Neural crest cell (in vitro differentiated cells): ENCODE measurements at regions not wholly inside any gene's neighbourhood (a gene's known extent, or its start where the extent isn't known, plus 50 kb on each side); places are given as distances from the start of the nearest gene placed in this dataset.

Experiments used
- DNase-seq: peaks from one replicate; pipeline ENCODE4 v3.0.0; 2021; ENCODE audit warnings: low read depth, mixed read lengths, low spot score
- H3K27ac Mint-ChIP-seq: one replicate; pipeline ENCODE4 v1.8.0; 2021; ENCODE audit warnings: mild to moderate bottlenecking, mixed read lengths; ENCODE audit not compliant: unreplicated experiment
- H3K27me3 Mint-ChIP-seq: 2 replicates; pipeline ENCODE4 v1.8.0; 2021; ENCODE audit warnings: low read depth, mild to moderate bottlenecking, mixed read lengths
- H3K36me3 Mint-ChIP-seq: 2 replicates; pipeline ENCODE4 v1.8.0; 2021; ENCODE audit warnings: low read depth, mild to moderate bottlenecking, mixed read lengths
- H3K4me1 Mint-ChIP-seq: 2 replicates; pipeline ENCODE4 v1.8.0; 2021; ENCODE audit warnings: mixed read lengths
- H3K4me3 Mint-ChIP-seq: one replicate; pipeline ENCODE4 v1.8.0; 2021; ENCODE audit warnings: mild to moderate bottlenecking, mixed read lengths
- H3K9me3 Mint-ChIP-seq: 2 replicates; pipeline ENCODE4 v1.8.0; 2021; ENCODE audit warnings: mixed read lengths
- CTCF ChIP-seq: fragments of 200-600 bp; sonication (generic); conservative IDR thresholded peaks from 2 replicates; pipeline ENCODE4 v1.5.0; 2021; ENCODE audit warnings: antibody characterized with exemption, mild to moderate bottlenecking

GRCh38 chr2:217297096-217297495 is 437.2 kb upstream of the TNP1 start:
- Mint-ChIP-seq H3K27me3 (no peaks in the 10 kb centered on the region), H3K4me1 (peaks cover 9% of the 10 kb centered on the region), H3K9me3 (peaks cover 7% of the 10 kb centered on the region), H3K27ac (no peak overlapping the region), H3K4me3 (no peak overlapping the region), H3K36me3 (peaks cover 12% of the 10 kb centered on the region)
- TF ChIP-seq CTCF: no peak
- DNase-seq: no peak

- no peak for DNase-seq
- Mint-ChIP-seq H3K27me3 (no peaks in the 10 kb centered on the region), H3K9me3 (peaks cover 7% of the 10 kb centered on the region), H3K27ac (no peak overlapping the region), H3K36me3 (peaks cover 15% of the 10 kb centered on the region), H3K4me3 (no peak overlapping the region), H3K4me1 (peaks cover 18% of the 10 kb centered on the region)
- no peak for TF ChIP-seq CTCF
Measured at GRCh38 chr2:217294818-217295217, 435.0 kb upstream of the TNP1 start.

- Mint-ChIP-seq H3K9me3 (peaks cover 7% of the 10 kb centered on the region), H3K4me1 (peaks cover 24% of the 10 kb centered on the region), H3K4me3 (no peak overlapping the region), H3K27ac (no peak overlapping the region), H3K27me3 (no peaks in the 10 kb centered on the region), H3K36me3 (peaks cover 16% of the 10 kb centered on the region)
- no peak for TF ChIP-seq CTCF
- DNase-seq: no peak
Measured at GRCh38 chr2:217294211-217294610, 434.3 kb upstream of the TNP1 start.

DNA sequence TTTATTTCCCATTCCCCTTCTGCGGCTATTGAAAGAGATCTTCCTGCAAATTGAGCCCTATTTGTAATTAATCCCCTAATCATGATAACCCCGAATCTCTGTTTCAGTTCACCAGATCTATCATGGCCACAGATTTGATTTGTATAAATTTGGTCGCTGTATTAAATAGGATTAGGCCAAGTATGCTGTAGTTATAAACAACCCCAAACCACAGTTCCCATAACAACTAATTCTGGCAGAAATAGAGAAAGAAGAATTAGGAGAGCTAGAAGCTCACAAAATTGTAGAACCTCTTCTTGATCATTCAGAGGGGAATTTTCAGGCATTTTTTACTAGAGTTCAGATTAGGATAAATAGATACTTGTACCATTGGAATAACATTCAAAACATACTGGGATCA is 433.7 kb upstream of the TNP1 start:
- Mint-ChIP-seq H3K27me3 (no peaks in the 10 kb centered on the region), H3K27ac (peak overlapping the region; percentile 5), H3K4me3 (no peak overlapping the region), H3K36me3 (peaks cover 16% of the 10 kb centered on the region), H3K4me1 (peaks cover 30% of the 10 kb centered on the region), H3K9me3 (peaks cover 7% of the 10 kb centered on the region)
- DNase-seq: no peak
- no peak for TF ChIP-seq CTCF

- Mint-ChIP-seq H3K9me3 (peaks cover 8% of the 10 kb centered on the region), H3K4me3 (no peak overlapping the region), H3K27me3 (no peaks in the 10 kb centered on the region), H3K4me1 (peaks cover 30% of the 10 kb centered on the region), H3K27ac (no peak overlapping the region), H3K36me3 (peaks cover 16% of the 10 kb centered on the region)
- no peak for TF ChIP-seq CTCF
- no peak for DNase-seq
Measured at GRCh38 chr2:217293046-217293445, 433.2 kb upstream of the TNP1 start.

GRCh38 chr2:217291259-217291658 is 431.4 kb upstream of the TNP1 start:
- peaks cover 30% of the 10 kb centered on the region for H3K4me1 Mint-ChIP-seq
- H3K27ac Mint-ChIP-seq: no peak overlapping the region
- no peak for TF ChIP-seq CTCF
- no peaks in the 10 kb centered on the region for H3K27me3 Mint-ChIP-seq
- peaks cover 14% of the 10 kb centered on the region for H3K36me3 Mint-ChIP-seq
- no peak overlapping the region for H3K4me3 Mint-ChIP-seq
- H3K9me3 Mint-ChIP-seq: peaks cover 7% of the 10 kb centered on the region
- no peak for DNase-seq
